Glomerular visceral epithelial cell (primary cell): ENCODE measurements at regions not wholly inside any gene's neighbourhood (a gene's known extent, or its start where the extent isn't known, plus 50 kb on each side); places are given as distances from the start of the nearest gene placed in this dataset.

Source experiments
- DNase-seq: peaks from one replicate; pipeline ENCODE4 v3.0.0-alpha.2; 2016; ENCODE audit errors: extremely low spot score

GRCh38 chr4:121277194-121278105, 103.4 kb downstream of the QRFPR start:
- DNase-seq, result peak; percentile 12

GRCh38 chr4:121273191-121273590, 107.6 kb downstream of the QRFPR start:
- DNase-seq, result no peak

GRCh38 chr4:121272526-121272925, 108.3 kb downstream of the QRFPR start:
- DNase-seq, result peak; percentile 23

GRCh38 chr4:121270389-121270788, 106.3 kb upstream of the TNIP3 start:
- DNase-seq, result no peak

GRCh38 chr4:121269001-121269400, 104.9 kb upstream of the TNIP3 start:
- no peak for DNase-seq

GRCh38 chr4:121266982-121267381, 102.9 kb upstream of the TNIP3 start:
- DNase-seq, result no peak

GRCh38 chr4:121256887-121257466, 92.9 kb upstream of the TNIP3 start:
- DNase-seq, result no peak

GRCh38 chr4:121255986-121256750, 92.0 kb upstream of the TNIP3 start:
- peak; percentile 77 for DNase-seq

- DNase-seq, result no peak
Measured at GRCh38 chr4:121253961-121254360, 89.8 kb upstream of the TNIP3 start.

GRCh38 chr4:121252224-121252806, 88.2 kb upstream of the TNIP3 start:
- DNase-seq, result peak; percentile 64

- no peak for DNase-seq
Measured at GRCh38 chr4:121248747-121249146, 84.6 kb upstream of the TNIP3 start.

- DNase-seq, result no peak
Measured at GRCh38 chr4:121246698-121247097, 82.6 kb upstream of the TNIP3 start.

- DNase-seq, result no peak
Measured at GRCh38 chr4:121243485-121243884, 79.4 kb upstream of the TNIP3 start.

- no peak for DNase-seq
Measured at GRCh38 chr4:121242188-121242750, 78.1 kb upstream of the TNIP3 start.

- DNase-seq, result no peak
Measured at GRCh38 chr4:121239951-121240350, 75.8 kb upstream of the TNIP3 start.

GRCh38 chr4:121238461-121238860, 74.3 kb upstream of the TNIP3 start:
- DNase-seq, result no peak

- DNase-seq, result no peak
Measured at GRCh38 chr4:121237069-121237399, 72.9 kb upstream of the TNIP3 start.

GRCh38 chr4:121236353-121237068, 72.4 kb upstream of the TNIP3 start:
- DNase-seq, result no peak

- no peak for DNase-seq
Measured at GRCh38 chr4:121233982-121234381, 69.9 kb upstream of the TNIP3 start.

- DNase-seq, result no peak
Measured at GRCh38 chr4:121229993-121230392, 65.9 kb upstream of the TNIP3 start.

GRCh38 chr4:121228848-121229247, 64.7 kb upstream of the TNIP3 start:
- DNase-seq, result no peak
